Esophagus muscularis mucosa (tissue), 3 donors: ENCODE measurements at regions not wholly inside any gene's neighbourhood (a gene's known extent, or its start where the extent isn't known, plus 50 kb on each side); places are given as distances from the start of the nearest gene placed in this dataset.

ENCODE experiments used
- EP300 ChIP-seq: sonication (generic); formaldehyde crosslinking; IDR thresholded peaks from one replicate; pipeline ENCODE4 v1.6.1; 2017; ENCODE audit warnings: antibody characterized with exemption
- TF ChIP-seq, protein P1 (sequence below), 3 experiments: fragments of 200-600 bp in 2 of 3; fragments of 450-650 bp in 1 of 3; sonication (generic) in 2 of 3; IDR thresholded peaks; one replicate each; pipeline ENCODE4 v1.5.1; 2017 to 2019; ENCODE audit warnings: antibody characterized with exemption in 3 of 3, mild to moderate bottlenecking in 2 of 3, moderate library complexity in 1 of 3

DNA sequence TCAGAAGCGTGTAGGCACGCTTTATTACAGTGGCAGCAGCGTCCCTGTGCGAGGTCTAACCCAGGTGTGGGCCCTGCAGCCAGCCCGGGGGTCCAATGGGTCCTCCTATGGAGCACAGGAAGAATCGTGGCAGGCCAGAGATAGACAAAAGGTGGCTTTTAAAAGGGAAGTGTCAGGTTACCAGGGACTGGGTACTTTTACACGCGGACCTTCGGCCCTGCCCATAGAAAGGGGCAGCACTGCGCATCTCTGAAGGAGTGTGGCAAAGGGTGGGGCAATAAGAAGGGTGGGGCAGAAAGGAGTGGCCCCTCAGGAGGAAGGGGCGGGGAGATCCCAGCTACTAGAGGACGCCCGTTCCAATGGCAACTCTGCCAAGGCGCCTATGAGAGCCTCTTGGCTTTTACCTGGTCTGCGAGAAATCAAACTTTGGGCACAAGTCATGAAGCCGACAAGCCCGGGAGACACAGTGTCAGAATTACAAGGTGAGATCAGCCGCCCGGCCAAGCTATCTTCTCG lies 1419.8 kb downstream of the UQCRFS1 start:
- TF ChIP-seq, protein P1, sequence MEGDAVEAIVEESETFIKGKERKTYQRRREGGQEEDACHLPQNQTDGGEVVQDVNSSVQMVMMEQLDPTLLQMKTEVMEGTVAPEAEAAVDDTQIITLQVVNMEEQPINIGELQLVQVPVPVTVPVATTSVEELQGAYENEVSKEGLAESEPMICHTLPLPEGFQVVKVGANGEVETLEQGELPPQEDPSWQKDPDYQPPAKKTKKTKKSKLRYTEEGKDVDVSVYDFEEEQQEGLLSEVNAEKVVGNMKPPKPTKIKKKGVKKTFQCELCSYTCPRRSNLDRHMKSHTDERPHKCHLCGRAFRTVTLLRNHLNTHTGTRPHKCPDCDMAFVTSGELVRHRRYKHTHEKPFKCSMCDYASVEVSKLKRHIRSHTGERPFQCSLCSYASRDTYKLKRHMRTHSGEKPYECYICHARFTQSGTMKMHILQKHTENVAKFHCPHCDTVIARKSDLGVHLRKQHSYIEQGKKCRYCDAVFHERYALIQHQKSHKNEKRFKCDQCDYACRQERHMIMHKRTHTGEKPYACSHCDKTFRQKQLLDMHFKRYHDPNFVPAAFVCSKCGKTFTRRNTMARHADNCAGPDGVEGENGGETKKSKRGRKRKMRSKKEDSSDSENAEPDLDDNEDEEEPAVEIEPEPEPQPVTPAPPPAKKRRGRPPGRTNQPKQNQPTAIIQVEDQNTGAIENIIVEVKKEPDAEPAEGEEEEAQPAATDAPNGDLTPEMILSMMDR (IDR thresholded peaks at IDR 0.05) = no peak
- no peak for TF ChIP-seq EP300
